HEK293 (cell line): ENCODE measurements at regions not wholly inside any gene's neighbourhood (a gene's known extent, or its start where the extent isn't known, plus 50 kb on each side); places are given as distances from the start of the nearest gene placed in this dataset.

Experiments used
- KLF7 ChIP-seq: fragments of 450-650 bp; formaldehyde crosslinking; IDR thresholded peaks from 2 replicates; pipeline ENCODE4 v1.5.1; 2016; ENCODE audit warnings: missing biosample characterization, missing genetic modification characterization, borderline replicate concordance
- PRDM4 ChIP-seq: fragments of 450-650 bp; formaldehyde crosslinking; IDR thresholded peaks from 2 replicates; pipeline ENCODE4 v1.5.1; 2017; ENCODE audit warnings: missing biosample characterization, missing genetic modification characterization
- SCRT1 ChIP-seq: fragments of 450-650 bp; formaldehyde crosslinking; IDR thresholded peaks from 2 replicates; pipeline ENCODE4 v1.5.1; 2016; ENCODE audit warnings: missing biosample characterization, missing genetic modification characterization, borderline replicate concordance
- YY2 ChIP-seq: fragments of 450-650 bp; formaldehyde crosslinking; IDR thresholded peaks from 2 replicates; pipeline ENCODE4 v1.5.1; 2016; ENCODE audit warnings: missing biosample characterization, missing genetic modification characterization
- ZBTB44 ChIP-seq: fragments of 450-650 bp; IDR thresholded peaks from 2 replicates; pipeline ENCODE4 v1.5.1; 2018; ENCODE audit warnings: missing biosample characterization, mild to moderate bottlenecking, missing genetic modification characterization
- ZNF133 ChIP-seq: fragments of 450-650 bp; formaldehyde crosslinking; IDR thresholded peaks from 2 replicates; pipeline ENCODE4 v1.5.1; 2016; ENCODE audit warnings: missing biosample characterization, missing genetic modification characterization
- ZNF148 ChIP-seq: fragments of 450-650 bp; formaldehyde crosslinking; IDR thresholded peaks from 2 replicates; pipeline ENCODE4 v1.5.0; 2017; ENCODE audit warnings: missing biosample characterization, missing genetic modification characterization, borderline replicate concordance
- ZNF18 ChIP-seq: fragments of 450-650 bp; formaldehyde crosslinking; IDR thresholded peaks from 2 replicates; pipeline ENCODE4 v1.5.1; 2016; ENCODE audit warnings: missing biosample characterization, missing genetic modification characterization
- ZNF221 ChIP-seq: fragments of 450-650 bp; formaldehyde crosslinking; IDR thresholded peaks from 2 replicates; pipeline ENCODE4 v1.5.1; 2017; ENCODE audit warnings: missing biosample characterization, missing genetic modification characterization, borderline replicate concordance
- ZNF266 ChIP-seq: fragments of 450-650 bp; formaldehyde crosslinking; IDR thresholded peaks from 2 replicates; pipeline ENCODE4 v1.5.1; 2016; ENCODE audit warnings: missing biosample characterization, missing genetic modification characterization, low read depth
- ZNF274 ChIP-seq, 2 experiments: fragments of 200-500 bp in 1 of 2; fragments of 450-650 bp in 1 of 2; sonication (Bioruptor generic) in 1 of 2; formaldehyde crosslinking in 1 of 2; IDR thresholded peaks; 2 replicates each; pipeline versions ENCODE4 v1.5.1 to v1.6.1; 2014 to 2016; ENCODE audit warnings: borderline replicate concordance in 1 of 2, inconsistent platforms in 1 of 2, low read length in 1 of 2, missing biosample characterization in 1 of 2, missing genetic modification characterization in 1 of 2
- ZNF366 ChIP-seq: fragments of 450-650 bp; formaldehyde crosslinking; conservative IDR thresholded peaks from 2 replicates; pipeline ENCODE4 v1.5.1; 2016; ENCODE audit warnings: missing biosample characterization, missing genetic modification characterization
- ZNF549 ChIP-seq: fragments of 450-650 bp; IDR thresholded peaks from 2 replicates; pipeline ENCODE4 v1.5.1; 2018; ENCODE audit warnings: missing biosample characterization, missing genetic modification characterization, mild to moderate bottlenecking, inconsistent platforms, moderate library complexity
- ZNF560 ChIP-seq: fragments of 450-650 bp; formaldehyde crosslinking; IDR thresholded peaks from 2 replicates; pipeline ENCODE4 v1.5.1; 2017; ENCODE audit warnings: missing biosample characterization, missing genetic modification characterization, borderline replicate concordance
- ZNF670 ChIP-seq: fragments of 450-650 bp; formaldehyde crosslinking; IDR thresholded peaks from 2 replicates; pipeline ENCODE4 v1.5.1; 2016; ENCODE audit warnings: missing biosample characterization, missing genetic modification characterization, low read depth
- ZNF701 ChIP-seq: fragments of 450-650 bp; formaldehyde crosslinking; IDR thresholded peaks from 2 replicates; pipeline ENCODE4 v1.5.1; 2016; ENCODE audit warnings: missing biosample characterization, missing genetic modification characterization
- ZNF791 ChIP-seq: fragments of 450-650 bp; formaldehyde crosslinking; IDR thresholded peaks from 2 replicates; pipeline ENCODE4 v1.5.1; 2016; ENCODE audit warnings: missing biosample characterization, missing genetic modification characterization
- ZNF792 ChIP-seq: fragments of 450-650 bp; formaldehyde crosslinking; IDR thresholded peaks from 2 replicates; pipeline ENCODE4 v1.5.1; 2016; ENCODE audit warnings: missing biosample characterization, missing genetic modification characterization
- TF ChIP-seq, protein P1 (sequence below): fragments of 450-650 bp; formaldehyde crosslinking; conservative IDR thresholded peaks from 2 replicates; pipeline ENCODE4 v1.5.1; 2016; ENCODE audit warnings: low read depth, missing biosample characterization, missing genetic modification characterization
- TF ChIP-seq, protein P2 (sequence below): fragments of 450-650 bp; formaldehyde crosslinking; IDR thresholded peaks from 2 replicates; pipeline ENCODE4 v1.5.1; 2016; ENCODE audit warnings: missing biosample characterization, missing genetic modification characterization

DNA sequence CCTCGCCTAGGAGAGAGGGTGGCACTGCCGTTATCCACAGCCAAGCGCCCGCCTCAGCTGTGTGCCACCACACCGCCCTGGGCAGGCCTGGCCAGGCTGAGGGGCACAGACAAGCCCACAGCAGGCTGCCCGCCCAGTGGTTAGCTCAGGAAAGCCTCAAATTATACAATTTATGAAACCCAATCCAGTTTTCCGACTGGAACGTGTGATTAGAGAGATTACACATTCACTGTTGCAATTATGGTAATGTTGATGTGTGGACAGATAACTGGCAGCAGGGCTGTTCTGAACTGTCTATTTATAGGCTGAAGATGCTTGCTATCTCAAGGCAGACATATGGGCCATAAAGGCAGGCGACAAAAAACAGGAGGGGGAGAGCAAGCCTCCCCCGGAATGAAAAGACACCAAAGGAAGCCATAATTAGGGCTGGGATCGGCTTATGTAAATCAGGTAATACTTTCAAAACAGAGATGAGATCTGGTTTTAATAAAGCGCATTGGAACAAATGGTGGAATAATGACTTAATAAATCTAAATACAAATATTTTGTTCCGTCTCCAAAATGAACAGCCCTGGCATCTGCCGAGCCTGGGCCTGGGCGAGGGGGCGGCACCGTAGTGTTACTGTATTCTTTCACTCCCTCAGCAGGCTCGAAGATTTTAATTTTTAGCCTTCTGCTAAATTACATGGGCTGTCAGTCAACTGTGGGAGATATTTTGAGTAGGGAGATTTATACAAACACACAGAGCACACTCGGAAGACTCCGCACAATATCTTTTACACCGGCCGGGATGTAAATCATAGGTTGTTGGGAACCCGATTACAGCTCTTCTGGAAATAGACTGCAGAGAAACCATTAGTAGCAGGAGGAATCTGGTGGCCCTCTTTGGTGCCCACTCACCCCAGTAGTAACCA, 103.1 kb upstream of the TLE3 start (continued):
- TF ChIP-seq ZNF148: no peak
- no peak for TF ChIP-seq ZNF701 (tag by site-specific recombination)
- TF ChIP-seq ZNF670 (tag by site-specific recombination): no peak
- TF ChIP-seq ZNF221 (tag by site-specific recombination): no peak
- TF ChIP-seq PRDM4 (tag by site-specific recombination): no peak
- TF ChIP-seq SCRT1: 0 out of 2 replicates have a peak, but pooled peaks have one; percentile 17
- TF ChIP-seq, protein P1, sequence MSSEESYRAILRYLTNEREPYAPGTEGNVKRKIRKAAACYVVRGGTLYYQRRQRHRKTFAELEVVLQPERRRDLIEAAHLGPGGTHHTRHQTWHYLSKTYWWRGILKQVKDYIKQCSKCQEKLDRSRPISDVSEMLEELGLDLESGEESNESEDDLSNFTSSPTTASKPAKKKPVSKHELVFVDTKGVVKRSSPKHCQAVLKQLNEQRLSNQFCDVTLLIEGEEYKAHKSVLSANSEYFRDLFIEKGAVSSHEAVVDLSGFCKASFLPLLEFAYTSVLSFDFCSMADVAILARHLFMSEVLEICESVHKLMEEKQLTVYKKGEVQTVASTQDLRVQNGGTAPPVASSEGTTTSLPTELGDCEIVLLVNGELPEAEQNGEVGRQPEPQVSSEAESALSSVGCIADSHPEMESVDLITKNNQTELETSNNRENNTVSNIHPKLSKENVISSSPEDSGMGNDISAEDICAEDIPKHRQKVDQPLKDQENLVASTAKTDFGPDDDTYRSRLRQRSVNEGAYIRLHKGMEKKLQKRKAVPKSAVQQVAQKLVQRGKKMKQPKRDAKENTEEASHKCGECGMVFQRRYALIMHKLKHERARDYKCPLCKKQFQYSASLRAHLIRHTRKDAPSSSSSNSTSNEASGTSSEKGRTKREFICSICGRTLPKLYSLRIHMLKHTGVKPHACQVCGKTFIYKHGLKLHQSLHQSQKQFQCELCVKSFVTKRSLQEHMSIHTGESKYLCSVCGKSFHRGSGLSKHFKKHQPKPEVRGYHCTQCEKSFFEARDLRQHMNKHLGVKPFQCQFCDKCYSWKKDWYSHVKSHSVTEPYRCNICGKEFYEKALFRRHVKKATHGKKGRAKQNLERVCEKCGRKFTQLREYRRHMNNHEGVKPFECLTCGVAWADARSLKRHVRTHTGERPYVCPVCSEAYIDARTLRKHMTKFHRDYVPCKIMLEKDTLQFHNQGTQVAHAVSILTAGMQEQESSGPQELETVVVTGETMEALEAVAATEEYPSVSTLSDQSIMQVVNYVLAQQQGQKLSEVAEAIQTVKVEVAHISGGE: no peak
- TF ChIP-seq ZNF133 (tag by site-specific recombination): no peak
- no peak for TF ChIP-seq ZNF266 (tag by site-specific recombination)
- no peak for TF ChIP-seq YY2
- TF ChIP-seq, protein P2, sequence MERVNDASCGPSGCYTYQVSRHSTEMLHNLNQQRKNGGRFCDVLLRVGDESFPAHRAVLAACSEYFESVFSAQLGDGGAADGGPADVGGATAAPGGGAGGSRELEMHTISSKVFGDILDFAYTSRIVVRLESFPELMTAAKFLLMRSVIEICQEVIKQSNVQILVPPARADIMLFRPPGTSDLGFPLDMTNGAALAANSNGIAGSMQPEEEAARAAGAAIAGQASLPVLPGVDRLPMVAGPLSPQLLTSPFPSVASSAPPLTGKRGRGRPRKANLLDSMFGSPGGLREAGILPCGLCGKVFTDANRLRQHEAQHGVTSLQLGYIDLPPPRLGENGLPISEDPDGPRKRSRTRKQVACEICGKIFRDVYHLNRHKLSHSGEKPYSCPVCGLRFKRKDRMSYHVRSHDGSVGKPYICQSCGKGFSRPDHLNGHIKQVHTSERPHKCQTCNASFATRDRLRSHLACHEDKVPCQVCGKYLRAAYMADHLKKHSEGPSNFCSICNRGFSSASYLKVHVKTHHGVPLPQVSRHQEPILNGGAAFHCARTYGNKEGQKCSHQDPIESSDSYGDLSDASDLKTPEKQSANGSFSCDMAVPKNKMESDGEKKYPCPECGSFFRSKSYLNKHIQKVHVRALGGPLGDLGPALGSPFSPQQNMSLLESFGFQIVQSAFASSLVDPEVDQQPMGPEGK (tag by site-specific recombination): peak; percentile 67
- TF ChIP-seq ZNF792: no peak
- no peak for TF ChIP-seq ZNF791 (tag by site-specific recombination)
- no peak for TF ChIP-seq KLF7
- no peak for TF ChIP-seq ZNF366 (tag by site-specific recombination)
- no peak for TF ChIP-seq ZNF274 (IDR thresholded peaks at IDR 0.05; ENCODE audit: low read length)
- TF ChIP-seq ZNF274 (tag by site-specific recombination; IDR thresholded peaks at IDR 0.05; ENCODE audit: borderline replicate concordance): no peak
- no peak for TF ChIP-seq ZNF560
- TF ChIP-seq ZNF18 (tag by site-specific recombination): no peak
- no peak for TF ChIP-seq ZNF549 (tag by site-specific recombination)
- TF ChIP-seq ZBTB44 (tag by site-specific recombination): peak; percentile 87
